ENCODE measurements at regions not wholly inside any gene's neighbourhood (a gene's known extent, or its start where the extent isn't known, plus 50 kb on each side); places are given as distances from the start of the nearest gene placed in this dataset.

DNA sequence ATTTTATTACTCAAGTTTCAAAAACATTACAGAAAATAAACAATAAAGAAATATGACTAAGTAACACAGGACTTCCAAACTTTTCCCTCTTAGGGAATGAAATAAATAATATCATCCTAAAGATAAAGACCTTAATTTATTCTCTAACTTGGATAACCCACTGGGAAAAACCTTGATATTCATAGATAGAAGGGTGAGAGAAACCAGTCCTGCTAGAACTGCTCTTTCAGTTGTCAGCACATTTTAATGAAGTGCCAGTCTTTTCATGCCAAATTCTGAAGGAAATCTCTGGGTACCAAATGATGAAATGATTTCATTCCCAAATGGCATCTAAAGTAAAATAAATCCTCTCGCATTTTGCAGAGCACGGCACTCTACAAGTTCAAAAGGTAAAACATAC, 114.5 kb upstream of the SMIM30 start:
- TF ChIP-seq CTCF (conservative IDR thresholded peaks at IDR 0.05; ENCODE audit: low read depth, low read length), result no peak
- no peak overlapping the region for H3K4me3 ChIP-seq (ENCODE audit: low read depth, low read length)
- DNase-seq (ENCODE audit: low read depth), result no peak

DNA sequence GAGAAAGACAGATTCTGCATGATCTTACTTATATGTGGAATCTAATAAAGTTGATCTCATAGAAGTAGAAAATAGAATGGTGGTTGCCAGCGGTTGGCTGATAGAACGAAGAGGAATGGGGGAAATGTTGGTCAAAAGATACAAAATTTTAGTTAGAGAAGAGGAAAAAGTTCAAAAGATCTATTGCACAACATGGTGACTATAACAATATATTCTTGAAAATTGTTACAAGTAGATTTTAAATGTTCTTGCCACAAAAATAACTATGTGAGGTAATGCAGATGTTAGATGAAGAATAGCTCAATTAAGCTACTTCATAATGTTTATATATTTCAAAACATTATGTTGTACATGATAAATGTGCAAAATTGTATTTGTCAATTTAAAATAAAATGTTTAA, 112.3 kb upstream of the SMIM30 start:
- no peak for DNase-seq (ENCODE audit: low read depth)

GRCh38 chr7:113217314-113217713, 99.0 kb upstream of the SMIM30 start:
- DNase-seq (ENCODE audit: low read depth), result no peak
- no peak for TF ChIP-seq CTCF (conservative IDR thresholded peaks at IDR 0.05; ENCODE audit: low read depth, low read length)
- no peak overlapping the region for H3K4me3 ChIP-seq (ENCODE audit: low read depth, low read length)

More for the DNA sequence above, 112.3 kb upstream of the SMIM30 start:
- no peak overlapping the region for H3K4me3 ChIP-seq (ENCODE audit: low read depth, low read length)
- no peak for TF ChIP-seq CTCF (conservative IDR thresholded peaks at IDR 0.05; ENCODE audit: low read depth, low read length)

- H3K4me3 ChIP-seq (ENCODE audit: low read depth, low read length), result no peak overlapping the region
- DNase-seq (ENCODE audit: low read depth), result no peak
- TF ChIP-seq CTCF (conservative IDR thresholded peaks at IDR 0.05; ENCODE audit: low read depth, low read length), result no peak
Measured at GRCh38 chr7:113216038-113216437, 97.7 kb upstream of the SMIM30 start.

- no peak overlapping the region for H3K4me3 ChIP-seq (ENCODE audit: low read depth, low read length)
- DNase-seq (ENCODE audit: low read depth), result no peak
- no peak for TF ChIP-seq CTCF (conservative IDR thresholded peaks at IDR 0.05; ENCODE audit: low read depth, low read length)
Measured at GRCh38 chr7:113209449-113210203, 91.3 kb upstream of the SMIM30 start.

- H3K4me3 ChIP-seq (ENCODE audit: low read depth, low read length), result no peak overlapping the region
- no peak for TF ChIP-seq CTCF (conservative IDR thresholded peaks at IDR 0.05; ENCODE audit: low read depth, low read length)
- no peak for DNase-seq (ENCODE audit: low read depth)
Measured at GRCh38 chr7:113207931-113208330, 89.6 kb upstream of the SMIM30 start.

DNA sequence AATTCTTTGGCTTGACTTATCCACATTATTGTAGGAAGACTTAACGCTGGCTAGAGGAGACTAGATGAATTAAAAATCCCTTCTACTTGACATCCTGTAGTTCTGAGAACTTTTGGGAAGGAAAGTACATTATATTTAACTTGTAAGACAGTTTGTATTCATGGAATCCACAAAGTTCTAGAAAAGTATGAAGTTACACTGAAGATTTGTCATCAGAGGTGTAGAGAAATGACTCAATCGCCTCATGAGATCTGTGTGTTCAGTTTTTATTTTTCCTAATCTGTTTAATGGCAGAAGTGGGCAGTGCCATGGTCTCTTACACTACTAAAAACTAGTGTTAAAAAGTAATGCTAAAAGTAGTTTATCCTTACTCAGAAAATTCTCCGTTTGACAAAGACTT, 89.1 kb upstream of the SMIM30 start:
- TF ChIP-seq CTCF (conservative IDR thresholded peaks at IDR 0.05; ENCODE audit: low read depth, low read length), result no peak
- no peak overlapping the region for H3K4me3 ChIP-seq (ENCODE audit: low read depth, low read length)
- DNase-seq (ENCODE audit: low read depth), result no peak

Data from choroid plexus epithelial cell (primary cell).